Liver (tissue), 8 donors: ENCODE measurements at regions not wholly inside any gene's neighbourhood (a gene's known extent, or its start where the extent isn't known, plus 50 kb on each side); places are given as distances from the start of the nearest gene placed in this dataset.

Experiments
- DNase-seq: peaks from one replicate; pipeline ENCODE4 v3.0.0-alpha.2; 2017; ENCODE audit warnings: low spot score
- H3K27ac ChIP-seq, 2 donors: one replicate each; pipeline ENCODE4 v1.7.0; 2013; ENCODE audit warnings: inconsistent platforms in 2 of 2, low read length in 2 of 2, control low read depth in 1 of 2, low read depth in 1 of 2, mild to moderate bottlenecking in 1 of 2
- H3K27me3 ChIP-seq, 4 donors: one replicate each; pipeline versions ENCODE4 v1.6.1 to v1.7.0; 2013; ENCODE audit warnings: low read length in 3 of 4, inconsistent platforms in 1 of 4, mild to moderate bottlenecking in 1 of 4, moderate library complexity in 1 of 4; ENCODE audit not compliant: control insufficient read depth in 4 of 4, insufficient read depth in 4 of 4
- H3K36me3 ChIP-seq, 4 donors: one replicate each; pipeline versions ENCODE4 v1.6.1 to v1.7.0; 2013; ENCODE audit warnings: low read length in 3 of 4, mild to moderate bottlenecking in 3 of 4, low read depth in 1 of 4, moderate library complexity in 1 of 4; ENCODE audit not compliant: control insufficient read depth in 4 of 4, insufficient read depth in 3 of 4
- H3K4me1 ChIP-seq, 4 donors: one replicate each; pipeline versions ENCODE4 v1.6.1 to v1.7.0; 2013; ENCODE audit warnings: low read length in 3 of 4, mild to moderate bottlenecking in 3 of 4, moderate library complexity in 1 of 4; ENCODE audit not compliant: control insufficient read depth in 4 of 4, insufficient read depth in 4 of 4
- H3K4me3 ChIP-seq, 3 donors: one replicate each; pipeline versions ENCODE4 v1.6.1 to v1.7.0; 2013; ENCODE audit warnings: low read length in 3 of 3, control low read depth in 1 of 3, low read depth in 1 of 3, mild to moderate bottlenecking in 1 of 3
- H3K9ac ChIP-seq, 2 donors: one replicate each; pipeline ENCODE4 v1.7.0; 2013; ENCODE audit warnings: low read length in 2 of 2, mild to moderate bottlenecking in 2 of 2, moderate library complexity in 2 of 2, control low read depth in 1 of 2, low read depth in 1 of 2
- H3K9me3 ChIP-seq, 4 donors: one replicate each; pipeline versions ENCODE4 v1.6.1 to v1.7.0; 2013; ENCODE audit warnings: low read length in 3 of 4; ENCODE audit not compliant: control insufficient read depth in 4 of 4
- ATF3 ChIP-seq: IDR thresholded peaks from 2 replicates; pipeline ENCODE4 v1.6.1; 2016; ENCODE audit warnings: antibody characterized with exemption
- CTCF ChIP-seq: fragments of 150-350 bp; IDR thresholded peaks from 2 replicates; pipeline ENCODE4 v1.5.1; 2017; ENCODE audit warnings: improper control_type of control experiment, low read depth, low read length; ENCODE audit not compliant: missing input control
- EGR1 ChIP-seq, 2 donors: IDR thresholded peaks; 2 replicates each; pipeline ENCODE4 v1.6.1; 2016 to 2018; ENCODE audit warnings: antibody characterized with exemption in 2 of 2, low read depth in 2 of 2
- FOXA1 ChIP-seq: IDR thresholded peaks from 2 replicates; pipeline ENCODE4 v1.6.1; 2016; ENCODE audit warnings: antibody characterized with exemption
- FOXA2 ChIP-seq: IDR thresholded peaks from 2 replicates; pipeline ENCODE4 v1.6.1; 2016; ENCODE audit warnings: antibody characterized with exemption
- GABPA ChIP-seq, 2 donors: IDR thresholded peaks in 1 of 2; conservative IDR thresholded peaks in 1 of 2; 2 replicates each; pipeline ENCODE4 v1.6.1; 2016; ENCODE audit warnings: antibody characterized with exemption in 2 of 2, mild to moderate bottlenecking in 1 of 2, moderate library complexity in 1 of 2
- HNF4A ChIP-seq, 2 donors: conservative IDR thresholded peaks; 2 replicates each; pipeline ENCODE4 v1.6.1; 2016; ENCODE audit warnings: antibody characterized with exemption in 2 of 2, mild to moderate bottlenecking in 2 of 2
- HNF4G ChIP-seq: IDR thresholded peaks from 2 replicates; pipeline ENCODE4 v1.6.1; 2016; ENCODE audit warnings: antibody characterized with exemption
- JUND ChIP-seq, 2 donors: IDR thresholded peaks; 2 replicates each; pipeline ENCODE4 v1.6.1; 2016; ENCODE audit warnings: antibody characterized with exemption in 2 of 2
- MAX ChIP-seq: IDR thresholded peaks from 2 replicates; pipeline ENCODE4 v1.6.1; 2016; ENCODE audit warnings: antibody characterized with exemption
- NR2F2 ChIP-seq: IDR thresholded peaks from 2 replicates; pipeline ENCODE4 v1.6.1; 2016; ENCODE audit warnings: antibody characterized with exemption
- RAD21 ChIP-seq, 2 donors: IDR thresholded peaks; 2 replicates each; pipeline ENCODE4 v1.6.1; 2016; ENCODE audit warnings: antibody characterized with exemption in 2 of 2, mild to moderate bottlenecking in 2 of 2
- REST ChIP-seq: IDR thresholded peaks from 2 replicates; pipeline ENCODE4 v1.6.1; 2016; ENCODE audit warnings: antibody characterized with exemption, mild to moderate bottlenecking
- RXRA ChIP-seq, 2 donors: IDR thresholded peaks; 2 replicates each; pipeline ENCODE4 v1.6.1; 2017 to 2018; ENCODE audit warnings: antibody characterized with exemption in 2 of 2, mild to moderate bottlenecking in 1 of 2
- SP1 ChIP-seq: IDR thresholded peaks from 2 replicates; pipeline ENCODE4 v1.6.1; 2018; ENCODE audit warnings: antibody characterized with exemption, mild to moderate bottlenecking
- TAF1 ChIP-seq: conservative IDR thresholded peaks from 2 replicates; pipeline ENCODE4 v1.6.1; 2016; ENCODE audit warnings: antibody characterized with exemption, mild to moderate bottlenecking
- YY1 ChIP-seq: IDR thresholded peaks from 2 replicates; pipeline ENCODE4 v1.6.1; 2016; ENCODE audit warnings: antibody characterized with exemption, mild to moderate bottlenecking
- ZBTB33 ChIP-seq: IDR thresholded peaks from 2 replicates; pipeline ENCODE4 v1.6.1; 2016; ENCODE audit warnings: antibody characterized with exemption
- WGBS: extraction: QIAGEN DNeasy Blood & Tissue Kit; methylation state at CpG from one replicate; pipeline ENCODE4 v1.1.7; 2013; 5-methylcytosine and 5-hydroxymethylcytosine counted together
- donor health status: healthy.
- donor health status: healthy.
- donor health status: healthy.
- donor health status: healthy.
- donor health status: healthy.

GRCh38 chr18:28582724-28583123 lies 405.8 kb upstream of the CDH2 start:
- no peaks in the 10 kb centered on the region for H3K4me1 ChIP-seq
- WGBS = 87% methylated on average over 2 of the region's 2 CpGs
- H3K4me3 ChIP-seq = no peak overlapping the region
- H3K9ac ChIP-seq = no peak overlapping the region
- H3K36me3 ChIP-seq = no peaks in the 10 kb centered on the region
- no peak for TF ChIP-seq HNF4G
- no peak for TF ChIP-seq CTCF
- no peak for TF ChIP-seq FOXA1
- TF ChIP-seq SP1 = no peak
- no peak for TF ChIP-seq ATF3
- TF ChIP-seq ZBTB33 = no peak
- no peak for TF ChIP-seq NR2F2
- no peak for TF ChIP-seq RAD21 (IDR thresholded peaks at IDR 0.05)
- no peak for TF ChIP-seq YY1
- no peak for TF ChIP-seq EGR1 (IDR thresholded peaks at IDR 0.05; ENCODE audit: low read depth in 2 of 2)
- no peak for TF ChIP-seq MAX
- TF ChIP-seq HNF4A (conservative IDR thresholded peaks at IDR 0.05) = no peak
- no peak for TF ChIP-seq RXRA (IDR thresholded peaks at IDR 0.05)
- TF ChIP-seq TAF1 = no peak
- no peak for TF ChIP-seq GABPA (IDR thresholded peaks at IDR 0.05 in 1 of 2, conservative IDR thresholded peaks at IDR 0.05 in 1 of 2)
- no peak for TF ChIP-seq REST
- no peak for TF ChIP-seq FOXA2
- TF ChIP-seq JUND (IDR thresholded peaks at IDR 0.05) = no peak
- no peaks in the 10 kb centered on the region for H3K9me3 ChIP-seq
- H3K27me3 ChIP-seq = no peaks in the 10 kb centered on the region
- DNase-seq = no peak
- no peak overlapping the region for H3K27ac ChIP-seq
